MM.1S (cell line): ENCODE measurements at regions not wholly inside any gene's neighbourhood (a gene's known extent, or its start where the extent isn't known, plus 50 kb on each side); places are given as distances from the start of the nearest gene placed in this dataset.

Source experiments
- EZH2 ChIP-seq: fragments of 300-600 bp; sonication (generic); optimal IDR thresholded peaks from 2 replicates; pipeline ENCODE3; 2017; ENCODE audit warnings: low read depth, mild to moderate bottlenecking, antibody characterized with exemption, low read length, mixed read lengths
- EZH2phosphoT487 ChIP-seq: fragments of 300-600 bp; sonication (generic); IDR thresholded peaks from 2 replicates; pipeline ENCODE4 v1.6.1; 2018; ENCODE audit warnings: antibody characterized with exemption, low read length
- TF ChIP-seq, protein P1 (sequence below): fragments of 300-600 bp; sonication (generic); IDR thresholded peaks from 2 replicates; pipeline ENCODE4 v1.5.1; 2016; ENCODE audit warnings: antibody characterized with exemption, low read length, mixed read lengths

DNA sequence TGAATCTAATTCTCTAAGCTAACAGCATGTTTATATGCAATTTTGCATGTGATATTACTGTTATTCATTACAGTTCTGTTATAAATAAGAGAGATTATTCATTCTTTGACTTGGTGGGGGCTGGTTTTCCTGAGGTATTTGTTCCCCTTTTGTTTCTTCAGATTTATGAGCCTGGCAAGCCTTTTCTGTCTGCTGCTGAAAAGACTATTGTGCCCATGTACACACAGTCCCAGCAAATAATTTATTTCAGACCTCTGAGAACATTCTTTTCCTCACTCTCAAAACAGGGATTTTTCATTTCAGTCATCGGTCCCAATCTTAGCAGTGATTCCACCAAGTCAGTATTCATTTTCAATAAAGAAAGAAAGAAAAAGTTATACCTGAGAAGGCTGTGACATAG is 716.8 kb downstream of the NSUN3 start:
- TF ChIP-seq, protein P1, sequence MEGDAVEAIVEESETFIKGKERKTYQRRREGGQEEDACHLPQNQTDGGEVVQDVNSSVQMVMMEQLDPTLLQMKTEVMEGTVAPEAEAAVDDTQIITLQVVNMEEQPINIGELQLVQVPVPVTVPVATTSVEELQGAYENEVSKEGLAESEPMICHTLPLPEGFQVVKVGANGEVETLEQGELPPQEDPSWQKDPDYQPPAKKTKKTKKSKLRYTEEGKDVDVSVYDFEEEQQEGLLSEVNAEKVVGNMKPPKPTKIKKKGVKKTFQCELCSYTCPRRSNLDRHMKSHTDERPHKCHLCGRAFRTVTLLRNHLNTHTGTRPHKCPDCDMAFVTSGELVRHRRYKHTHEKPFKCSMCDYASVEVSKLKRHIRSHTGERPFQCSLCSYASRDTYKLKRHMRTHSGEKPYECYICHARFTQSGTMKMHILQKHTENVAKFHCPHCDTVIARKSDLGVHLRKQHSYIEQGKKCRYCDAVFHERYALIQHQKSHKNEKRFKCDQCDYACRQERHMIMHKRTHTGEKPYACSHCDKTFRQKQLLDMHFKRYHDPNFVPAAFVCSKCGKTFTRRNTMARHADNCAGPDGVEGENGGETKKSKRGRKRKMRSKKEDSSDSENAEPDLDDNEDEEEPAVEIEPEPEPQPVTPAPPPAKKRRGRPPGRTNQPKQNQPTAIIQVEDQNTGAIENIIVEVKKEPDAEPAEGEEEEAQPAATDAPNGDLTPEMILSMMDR: no peak
- TF ChIP-seq EZH2 (no peak), EZH2phosphoT487 (no peak)
